Stimulated activated naive CD4-positive, alpha-beta T cell (primary cell): ENCODE measurements at regions not wholly inside any gene's neighbourhood (a gene's known extent, or its start where the extent isn't known, plus 50 kb on each side); places are given as distances from the start of the nearest gene placed in this dataset.

Experiments
- DNase-seq, 6 experiments: peaks; one replicate each; lab custom pipeline; 2025; lab: John Stamatoyannopoulos, UW

DNA sequence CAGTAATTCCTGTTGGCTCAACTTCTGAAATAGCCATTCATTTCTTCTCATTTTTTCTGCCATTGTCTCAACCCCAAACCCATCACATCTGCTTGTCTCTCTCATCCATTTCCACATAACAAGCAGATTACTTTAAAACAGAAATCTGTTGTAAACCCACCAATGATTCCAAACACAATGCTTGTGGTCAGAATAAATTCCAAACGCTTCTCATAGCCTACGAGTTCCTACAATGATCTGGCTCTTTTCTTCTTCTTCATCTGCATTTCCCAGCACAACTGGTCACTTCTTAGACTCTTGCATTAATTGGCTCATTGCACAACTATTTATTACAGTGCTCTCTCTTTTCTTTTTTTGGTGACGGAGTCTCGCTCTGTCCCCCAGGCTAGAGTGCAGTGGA, 364.1 kb downstream of the GATA3 start:
- no peak for DNase-seq

DNA sequence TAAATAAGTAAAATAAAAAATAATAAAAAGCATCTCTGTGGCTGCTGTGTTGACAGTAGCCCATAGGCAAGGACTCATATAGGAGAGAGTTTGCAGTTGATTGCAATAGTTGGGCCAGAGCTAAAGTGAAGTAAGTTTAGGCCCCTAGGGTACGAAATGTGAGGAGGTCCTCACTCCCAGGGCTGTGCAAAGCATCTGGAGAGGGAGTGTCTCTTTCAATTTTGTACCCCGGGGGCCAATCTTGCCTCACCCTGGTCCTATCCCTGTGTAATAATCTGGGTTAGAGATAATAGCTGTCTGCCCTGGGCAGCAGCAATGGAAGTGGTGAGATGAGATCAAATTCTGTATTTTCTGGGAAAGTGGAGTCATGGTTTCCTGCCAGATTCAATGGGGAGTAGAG, 365.7 kb downstream of the GATA3 start:
- no peak for DNase-seq

- no peak for DNase-seq
Measured at GRCh38 chr10:8424555-8425211, 370.2 kb downstream of the GATA3 start.

DNA sequence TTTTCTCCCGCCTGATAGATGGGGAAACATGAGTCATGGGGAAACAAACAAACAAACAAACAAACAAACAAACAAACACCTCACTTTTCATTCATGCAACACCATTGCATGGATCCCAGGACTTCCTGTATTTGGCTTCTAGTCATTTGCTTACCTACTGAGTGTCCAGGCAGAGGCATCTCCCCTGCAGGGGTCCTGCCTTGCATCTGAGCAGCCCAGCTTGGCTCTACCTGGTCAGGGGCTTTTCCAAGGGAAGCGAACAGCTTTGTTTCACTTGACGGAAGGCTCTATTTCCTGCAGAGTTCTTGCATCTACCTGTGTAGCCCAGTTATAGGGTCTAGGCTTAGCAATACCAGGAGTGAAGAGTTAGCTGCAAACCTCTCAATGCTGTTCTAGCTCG, 374.2 kb downstream of the GATA3 start:
- DNase-seq = no peak

- no peak for DNase-seq
Measured at GRCh38 chr10:8430321-8430720, 375.8 kb downstream of the GATA3 start.

GRCh38 chr10:8431511-8431910, 377.0 kb downstream of the GATA3 start:
- DNase-seq = no peak

DNA sequence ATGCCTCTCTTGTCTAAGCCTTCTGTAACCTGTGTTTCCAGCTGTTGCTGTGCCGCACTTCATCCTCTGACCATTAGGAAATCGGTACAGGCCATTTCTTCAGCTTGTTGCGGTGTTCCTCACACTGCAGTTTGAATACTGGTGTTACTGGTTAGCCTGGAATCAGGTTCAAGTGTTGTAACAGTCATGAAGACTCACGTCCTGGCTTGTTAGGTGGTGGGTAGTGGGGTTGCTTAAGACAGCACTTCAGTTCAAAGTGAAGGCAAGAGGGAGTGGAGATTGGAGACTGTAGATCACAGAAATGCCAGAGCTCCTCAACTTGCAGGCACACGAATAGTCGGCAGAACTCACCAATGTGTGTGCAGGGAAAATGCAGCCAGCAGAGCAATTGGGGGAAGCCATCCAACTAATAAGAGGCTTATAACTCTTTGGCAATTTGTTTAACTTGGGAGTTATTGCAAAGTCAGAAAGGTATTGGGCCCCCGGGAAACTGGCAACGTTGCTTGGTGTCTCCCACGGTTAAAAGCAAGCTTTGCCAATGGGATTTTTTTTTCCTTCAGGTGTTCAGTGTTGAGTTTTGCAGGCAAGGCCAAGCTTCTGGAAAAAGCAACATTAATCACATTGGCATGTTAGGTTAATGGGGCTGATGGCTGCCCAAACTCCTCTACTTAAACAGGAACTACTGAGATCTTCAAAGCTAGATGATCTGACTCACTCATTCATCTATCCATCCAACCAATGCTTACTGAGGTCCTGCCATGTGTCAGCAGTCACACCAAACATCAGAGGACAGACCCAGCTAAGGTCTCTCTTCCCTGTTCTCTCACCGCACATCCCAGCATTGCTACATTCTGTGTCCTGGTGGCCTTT, 380.9 kb downstream of the GATA3 start:
- no peak for DNase-seq

- no peak for DNase-seq
Measured at GRCh38 chr10:8437896-8438295, 383.4 kb downstream of the GATA3 start.

GRCh38 chr10:8438603-8439002, 384.1 kb downstream of the GATA3 start:
- peak in 3 of 6 experiments; percentile 43 to 52 (median 49) for DNase-seq

GRCh38 chr10:8439040-8439439, 384.6 kb downstream of the GATA3 start:
- no peak for DNase-seq

DNA sequence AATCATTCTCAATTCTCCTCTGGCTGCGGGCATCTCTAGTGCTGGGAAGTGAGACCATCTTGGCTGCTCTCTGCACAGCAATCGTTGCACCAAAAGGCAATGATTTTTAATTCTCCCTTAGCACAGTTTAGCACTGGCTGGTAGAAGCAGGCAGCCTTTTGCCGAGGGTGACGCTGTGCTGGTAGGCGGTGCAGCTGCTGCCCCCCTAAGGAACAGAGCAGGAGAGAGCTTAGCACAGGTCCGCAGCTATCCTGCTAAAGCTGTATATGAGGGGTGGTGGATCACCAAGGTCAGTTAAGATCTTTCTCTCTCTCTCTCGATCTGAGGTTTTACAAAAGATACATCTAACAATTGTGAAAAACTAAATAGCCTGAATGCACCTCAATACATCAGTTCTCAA, 390.1 kb downstream of the GATA3 start:
- DNase-seq = peak; percentile 8 to 57 (median 15)

DNA sequence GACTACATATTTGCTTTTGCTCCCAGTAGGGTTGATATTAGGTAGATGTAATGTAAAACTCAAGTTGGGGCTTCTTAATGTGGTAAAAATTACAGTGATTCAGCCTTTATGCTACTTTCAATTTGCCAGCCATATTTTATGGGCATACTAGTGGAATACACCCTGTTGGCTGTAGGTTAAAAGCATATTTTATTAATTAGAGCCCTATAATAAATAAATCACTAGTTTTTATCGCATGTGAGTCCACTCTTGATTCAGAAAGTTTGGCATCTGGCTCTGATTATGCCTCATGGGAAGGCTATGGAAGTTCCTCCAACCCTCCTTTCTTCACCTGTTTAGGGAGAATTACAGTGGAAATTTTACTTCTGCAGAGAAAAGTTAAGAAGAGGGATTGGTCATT, 390.9 kb downstream of the GATA3 start:
- DNase-seq = no peak

GRCh38 chr10:8449909-8450308, 395.4 kb downstream of the GATA3 start:
- DNase-seq = no peak

- no peak for DNase-seq
Measured at GRCh38 chr10:8453587-8453986, 399.1 kb downstream of the GATA3 start.

DNA sequence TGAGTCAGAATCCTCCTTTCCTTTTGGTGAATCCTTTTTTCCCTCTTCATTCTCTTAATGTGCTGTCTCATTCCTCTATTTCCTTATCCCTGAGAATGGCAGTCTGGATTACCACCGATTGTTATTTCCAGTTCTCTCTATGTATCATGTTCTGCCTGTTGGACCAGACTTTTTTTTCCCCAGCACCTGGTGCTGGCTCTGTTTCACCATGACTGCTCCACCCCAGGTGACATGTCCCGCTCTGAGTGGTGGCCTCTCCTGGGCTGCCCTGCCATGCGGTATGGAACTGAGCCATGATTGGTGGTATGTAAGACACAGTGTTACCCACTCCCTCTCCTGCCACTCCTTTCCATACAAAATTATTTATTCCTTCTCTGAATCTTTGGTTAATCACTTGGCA, 399.9 kb downstream of the GATA3 start:
- DNase-seq = no peak

GRCh38 chr10:8455181-8455580, 400.7 kb downstream of the GATA3 start:
- no peak for DNase-seq

DNA sequence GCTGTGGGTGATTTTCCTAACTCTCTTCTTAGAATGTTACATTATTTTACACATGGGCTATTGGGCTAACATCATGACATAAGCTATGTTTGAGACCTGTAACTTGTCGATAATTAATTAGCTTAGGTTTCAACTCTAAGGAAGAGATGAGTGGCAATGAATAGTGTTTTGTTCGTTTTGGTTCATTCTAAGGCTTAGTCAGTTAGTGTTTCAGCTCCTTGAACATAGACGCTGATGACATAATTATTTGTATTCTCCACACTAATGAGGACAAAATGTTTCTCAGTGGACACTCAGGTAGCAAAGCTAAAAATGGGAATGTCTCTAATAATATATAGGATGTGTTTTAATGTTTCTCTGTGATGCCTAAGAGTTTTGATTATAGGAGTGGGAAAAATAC, 401.9 kb downstream of the GATA3 start:
- no peak for DNase-seq

GRCh38 chr10:8460626-8461025, 406.1 kb downstream of the GATA3 start:
- DNase-seq = no peak

DNA sequence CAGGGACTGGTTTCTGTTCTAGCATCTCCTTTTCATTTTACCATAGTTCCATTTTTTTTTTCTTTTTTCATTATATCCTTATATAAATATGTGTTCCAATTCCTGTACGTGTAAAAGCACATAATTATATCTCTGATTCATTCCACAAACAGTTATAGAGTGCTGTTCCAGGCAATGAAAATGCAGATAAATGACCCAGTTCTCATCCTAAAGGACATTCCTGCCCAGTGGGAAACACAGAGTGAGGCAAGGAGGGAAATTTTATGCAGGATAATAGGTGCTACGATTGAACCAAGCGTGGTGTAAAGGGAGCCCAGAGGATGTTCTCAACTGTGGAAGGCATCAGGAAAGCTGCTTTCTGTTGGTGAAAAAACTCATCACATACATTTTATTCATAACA, 408.1 kb downstream of the GATA3 start:
- DNase-seq = no peak

DNA sequence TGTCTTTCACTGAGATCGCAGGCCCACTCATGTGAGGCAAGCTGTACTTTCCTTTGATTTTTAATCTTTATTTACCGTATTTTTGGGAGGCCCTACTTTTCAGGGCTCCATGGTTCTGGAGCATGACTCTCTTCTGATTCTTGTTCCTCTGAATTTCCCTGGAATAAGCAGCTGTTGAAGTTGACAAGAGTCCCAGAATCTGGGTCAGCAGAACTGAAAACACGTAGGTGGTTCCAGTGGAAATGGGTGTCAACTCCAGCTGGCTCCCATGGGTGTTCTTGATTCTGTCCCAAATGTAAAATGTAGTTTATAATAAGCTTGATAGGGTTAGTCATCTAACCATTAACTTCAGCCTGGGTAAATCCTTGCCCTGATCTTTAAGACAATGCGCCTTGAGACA, 409.4 kb downstream of the GATA3 start:
- DNase-seq = no peak

GRCh38 chr10:8468477-8468876, 414.0 kb downstream of the GATA3 start:
- no peak for DNase-seq

- peak in 3 of 6 experiments; percentile 18 to 43 (median 36) for DNase-seq
Measured at GRCh38 chr10:8473205-8473604, 418.7 kb downstream of the GATA3 start.

DNA sequence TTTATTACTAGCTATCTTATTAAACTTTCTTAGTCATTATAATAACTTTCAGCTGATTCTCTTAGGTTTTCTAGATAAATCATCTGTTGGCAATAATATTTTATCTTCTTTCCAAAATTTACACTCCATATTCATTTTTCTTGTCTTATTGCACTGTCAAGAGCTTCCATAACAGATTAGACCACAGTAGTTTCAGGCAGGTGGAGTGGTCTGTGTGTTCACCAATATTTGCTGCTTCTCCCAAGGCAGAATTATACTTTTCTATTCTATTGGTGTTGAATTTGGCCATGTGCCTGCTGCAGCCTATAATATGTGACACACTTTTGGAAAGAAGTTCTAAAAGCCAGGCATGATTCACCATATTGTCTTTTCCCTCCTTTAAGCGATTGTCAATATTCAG, 422.8 kb downstream of the GATA3 start:
- no peak for DNase-seq
